ENCODE measurements at regions not wholly inside any gene's neighbourhood (a gene's known extent, or its start where the extent isn't known, plus 50 kb on each side); places are given as distances from the start of the nearest gene placed in this dataset.

DNA sequence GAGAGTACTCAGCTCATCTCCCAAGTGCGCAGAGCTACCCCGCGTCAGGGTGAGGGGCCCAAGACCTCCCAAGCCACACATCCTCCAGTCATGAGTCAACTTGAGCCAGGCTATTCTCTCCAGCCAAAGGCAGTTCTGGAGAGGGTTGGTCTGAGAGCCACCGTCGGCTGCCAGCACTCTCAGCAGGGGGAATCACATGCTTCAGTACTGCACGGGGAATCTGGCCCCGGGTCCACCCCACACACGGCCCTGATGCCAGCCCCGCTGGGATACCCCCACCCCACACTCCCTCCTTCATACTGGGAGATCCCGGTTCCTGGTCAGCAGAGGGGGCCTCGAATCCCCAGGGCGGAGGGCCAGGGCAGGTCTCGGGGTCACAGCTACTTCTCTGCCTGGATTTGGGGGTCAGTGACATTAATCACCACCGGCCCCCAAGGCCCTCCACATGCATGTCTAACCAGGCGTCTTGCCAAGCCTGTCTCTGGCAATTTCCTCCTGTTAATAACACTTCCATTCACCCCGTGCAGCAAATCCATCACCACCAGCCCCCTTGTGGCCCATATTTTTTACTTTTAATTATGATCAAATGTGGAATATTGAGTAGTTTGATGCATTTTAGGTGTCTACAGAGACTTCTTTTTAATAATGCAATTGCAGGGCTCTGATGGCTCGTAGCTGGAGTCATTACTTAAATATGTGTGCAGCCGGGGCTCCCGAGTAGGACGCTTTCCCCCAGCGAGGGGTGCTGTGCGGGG is 102.9 kb upstream of the PPP1R26 start:
- Histone ChIP-seq H2BK15ac (ENCODE audit: low read depth, low read length) (no peak overlapping the region), H4K91ac (ENCODE audit: insufficient read depth, low read depth, low read length) (no peak overlapping the region), H3K56ac (ENCODE audit: extremely low read depth, insufficient read depth, low read length) (no peak overlapping the region), H2BK20ac (ENCODE audit: low read depth, low read length) (no peak overlapping the region), H3K4me2 (ENCODE audit: low read depth, low read length) (no peak overlapping the region), H4K20me1 (ENCODE audit: insufficient read depth, low read length) (no peaks in the 10 kb centered on the region), H3K9me3 (ENCODE audit: control insufficient read depth, insufficient read depth, low read length) (peaks cover 17% of the 10 kb centered on the region), H3K18ac (ENCODE audit: low read depth, low read length) (no peak overlapping the region), H3K4me3 (ENCODE audit: insufficient read depth, low read depth, low read length) (no peak overlapping the region), H2AFZ (replicated peaks; ENCODE audit: low read length, poor library complexity) (no peak overlapping the region), H3K27ac (ENCODE audit: insufficient read depth, low read length) (no peak overlapping the region), H3K23ac (ENCODE audit: low read depth, low read length) (no peak overlapping the region), H3K27me3 (ENCODE audit: control insufficient read depth, insufficient read depth, low read length) (no peaks in the 10 kb centered on the region; the same call in 1 of the 2 replicates), H4K5ac (ENCODE audit: low read depth, low read length) (no peak overlapping the region), H2AK5ac (ENCODE audit: low read depth, low read length) (no peak overlapping the region), H2AK9ac (replicated peaks; ENCODE audit: low read depth, low read length, poor library complexity) (no peak overlapping the region), H3K14ac (replicated peaks; ENCODE audit: low read depth, low read length) (no peak overlapping the region), H3K4me1 (ENCODE audit: control insufficient read depth, insufficient read depth, low read length) (no peaks in the 10 kb centered on the region), H3K36me3 (ENCODE audit: control insufficient read depth, insufficient read depth, low read length) (no peaks in the 10 kb centered on the region), H3K79me1 (ENCODE audit: low read depth in 1 of 2, low read length in 2 of 2) (no peaks in the 10 kb centered on the region), H2BK5ac (ENCODE audit: low read depth, low read length, poor library complexity, severe bottlenecking) (no peak overlapping the region), H3K9me1 (ENCODE audit: insufficient read depth, low read length) (no peaks in the 10 kb centered on the region), H2BK120ac (ENCODE audit: low read depth, low read length) (no peak overlapping the region), H3K4ac (ENCODE audit: low read depth, low read length) (no peak overlapping the region), H4K8ac (ENCODE audit: low read depth in 2 of 2, low read length in 2 of 2) (no peak overlapping the region), H3K9ac (ENCODE audit: low read depth, low read length) (no peak overlapping the region)
- DNase-seq: no peak
- intact Hi-C loops (cut with micrococcal nuclease) (no loop called here), in situ Hi-C loops (cut with MboI; ENCODE audit: low sequenced_read_pairs) (no loop called here), dilution Hi-C loops (cut with HindIII; ENCODE audit: low sequenced_read_pairs, unreplicated experiment) (no loop called here)
- ChIA-PET POLR2A (ENCODE audit: unreplicated experiment) (no interaction called here), CTCF (no interaction called here)
- peak; percentile 21; the same call in 1 of the 2 replicates for ATAC-seq (ENCODE audit: low read depth)
- no peak for TF ChIP-seq MXI1 (IDR thresholded peaks at IDR 0.05; ENCODE audit: borderline replicate concordance, low read depth, low read length)
- no peak for TF ChIP-seq MAFK (IDR thresholded peaks at IDR 0.05; ENCODE audit: low read depth, low read length)
- no peak for TF ChIP-seq CHD1 (IDR thresholded peaks at IDR 0.05; ENCODE audit: low read depth, low read length)
- no peak for TF ChIP-seq BHLHE40 (IDR thresholded peaks at IDR 0.05; ENCODE audit: low read depth, low read length)
- no peak for TF ChIP-seq CEBPB (IDR thresholded peaks at IDR 0.05; ENCODE audit: low read depth, low read length)
- no peak for TF ChIP-seq RCOR1 (IDR thresholded peaks at IDR 0.05; ENCODE audit: insufficient replicate concordance, low read length)
- TF ChIP-seq, protein P1, sequence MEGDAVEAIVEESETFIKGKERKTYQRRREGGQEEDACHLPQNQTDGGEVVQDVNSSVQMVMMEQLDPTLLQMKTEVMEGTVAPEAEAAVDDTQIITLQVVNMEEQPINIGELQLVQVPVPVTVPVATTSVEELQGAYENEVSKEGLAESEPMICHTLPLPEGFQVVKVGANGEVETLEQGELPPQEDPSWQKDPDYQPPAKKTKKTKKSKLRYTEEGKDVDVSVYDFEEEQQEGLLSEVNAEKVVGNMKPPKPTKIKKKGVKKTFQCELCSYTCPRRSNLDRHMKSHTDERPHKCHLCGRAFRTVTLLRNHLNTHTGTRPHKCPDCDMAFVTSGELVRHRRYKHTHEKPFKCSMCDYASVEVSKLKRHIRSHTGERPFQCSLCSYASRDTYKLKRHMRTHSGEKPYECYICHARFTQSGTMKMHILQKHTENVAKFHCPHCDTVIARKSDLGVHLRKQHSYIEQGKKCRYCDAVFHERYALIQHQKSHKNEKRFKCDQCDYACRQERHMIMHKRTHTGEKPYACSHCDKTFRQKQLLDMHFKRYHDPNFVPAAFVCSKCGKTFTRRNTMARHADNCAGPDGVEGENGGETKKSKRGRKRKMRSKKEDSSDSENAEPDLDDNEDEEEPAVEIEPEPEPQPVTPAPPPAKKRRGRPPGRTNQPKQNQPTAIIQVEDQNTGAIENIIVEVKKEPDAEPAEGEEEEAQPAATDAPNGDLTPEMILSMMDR (conservative IDR thresholded peaks at IDR 0.05; ENCODE audit: low read depth, low read length): no peak
- no peak for TF ChIP-seq RFX5 (IDR thresholded peaks at IDR 0.05; ENCODE audit: low read depth, low read length)
- no peak for TF ChIP-seq NFE2L2 (IDR thresholded peaks at IDR 0.05; ENCODE audit: low read depth, low read length)
- TF ChIP-seq, protein P2, sequence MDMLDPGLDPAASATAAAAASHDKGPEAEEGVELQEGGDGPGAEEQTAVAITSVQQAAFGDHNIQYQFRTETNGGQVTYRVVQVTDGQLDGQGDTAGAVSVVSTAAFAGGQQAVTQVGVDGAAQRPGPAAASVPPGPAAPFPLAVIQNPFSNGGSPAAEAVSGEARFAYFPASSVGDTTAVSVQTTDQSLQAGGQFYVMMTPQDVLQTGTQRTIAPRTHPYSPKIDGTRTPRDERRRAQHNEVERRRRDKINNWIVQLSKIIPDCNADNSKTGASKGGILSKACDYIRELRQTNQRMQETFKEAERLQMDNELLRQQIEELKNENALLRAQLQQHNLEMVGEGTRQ (IDR thresholded peaks at IDR 0.05; ENCODE audit: low read depth, low read length): no peak
- TF ChIP-seq RAD21 (IDR thresholded peaks at IDR 0.05; ENCODE audit: low read length): no peak
- TF ChIP-seq POLR2A (IDR thresholded peaks at IDR 0.05; ENCODE audit: low read depth, low read length): no peak
- TF ChIP-seq SMC3 (IDR thresholded peaks at IDR 0.05; ENCODE audit: low read depth, low read length): no peak
- TF ChIP-seq MAZ (IDR thresholded peaks at IDR 0.05; ENCODE audit: borderline replicate concordance, low read depth, low read length): no peak
- TF ChIP-seq FOS (IDR thresholded peaks at IDR 0.05; ENCODE audit: low read depth, low read length): no peak
- TF ChIP-seq, protein P3, sequence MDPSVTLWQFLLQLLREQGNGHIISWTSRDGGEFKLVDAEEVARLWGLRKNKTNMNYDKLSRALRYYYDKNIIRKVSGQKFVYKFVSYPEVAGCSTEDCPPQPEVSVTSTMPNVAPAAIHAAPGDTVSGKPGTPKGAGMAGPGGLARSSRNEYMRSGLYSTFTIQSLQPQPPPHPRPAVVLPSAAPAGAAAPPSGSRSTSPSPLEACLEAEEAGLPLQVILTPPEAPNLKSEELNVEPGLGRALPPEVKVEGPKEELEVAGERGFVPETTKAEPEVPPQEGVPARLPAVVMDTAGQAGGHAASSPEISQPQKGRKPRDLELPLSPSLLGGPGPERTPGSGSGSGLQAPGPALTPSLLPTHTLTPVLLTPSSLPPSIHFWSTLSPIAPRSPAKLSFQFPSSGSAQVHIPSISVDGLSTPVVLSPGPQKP (IDR thresholded peaks at IDR 0.05; ENCODE audit: borderline replicate concordance, low read depth, low read length): no peak
- BruUV-seq (replicated peaks): no TSS peak
- 4% methylated on average over 4 of the region's 22 CpGs; no CpG with 5 or more reads in 1 of the 2 experiments for WGBS, 2 experiments (ENCODE audit: extremely low coverage in 2 of 2, insufficient read length in 1 of 2)

All from IMR-90 (cell line).